B cell (primary cell): ENCODE measurements at regions not wholly inside any gene's neighbourhood (a gene's known extent, or its start where the extent isn't known, plus 50 kb on each side); places are given as distances from the start of the nearest gene placed in this dataset.

Source experiments
- ATAC-seq: fragments of 200-7000 bp; cut with Tn5 transposase; one replicate; pipeline ENCODE4 v1.10.0; 2021; ENCODE audit warnings: low read depth, mild to moderate bottlenecking, moderate number of reproducible peaks, moderate library complexity
- CTCF ChIA-PET: fragments of 350-600 bp; sonication (Branson Sonifier 250); formaldehyde crosslinking; loops from one replicate; lab custom pipeline; 2021; ENCODE audit warnings: antibody characterized with exemption, inconsistent platforms; lab: Charles Lee
- POLR2A ChIA-PET: fragments of 350-600 bp; sonication (Branson Sonifier 250); formaldehyde crosslinking; loops from one replicate; lab custom pipeline; 2021; ENCODE audit warnings: antibody characterized with exemption; lab: Charles Lee
- DNase-seq: peaks from one replicate; pipeline ENCODE4 v3.0.0; 2013
- H2AFZ ChIP-seq: 2 replicates; pipeline ENCODE4 v1.6.1; 2012; ENCODE audit warnings: mild to moderate bottlenecking, low read depth, low read length; ENCODE audit not compliant: insufficient read depth, poor library complexity, severe bottlenecking
- H3K27ac ChIP-seq, 2 donors: 1 replicate in 1 of 2; 2 replicates in 1 of 2; pipeline ENCODE4 v1.5.1; 2012 to 2013; ENCODE audit warnings: low read length in 2 of 2, mild to moderate bottlenecking in 2 of 2, moderate library complexity in 1 of 2
- H3K27me3 ChIP-seq, 4 experiments: fragments of 200-600 bp in 1 of 4; sonication (generic) in 1 of 4; replicated peaks in 1 of 4; 1 replicate in 2 of 4; 2 replicates in 2 of 4; pipeline versions ENCODE4 v1.6.1 to v1.7.0; 2013 to 2016; ENCODE audit warnings: low read length in 3 of 4, mild to moderate bottlenecking in 2 of 4, mixed read lengths in 1 of 4, moderate library complexity in 1 of 4; ENCODE audit not compliant: insufficient read depth in 4 of 4, control insufficient read depth in 3 of 4; ENCODE audit errors: control extremely low read depth in 1 of 4
- H3K36me3 ChIP-seq, 2 experiments: replicated peaks in 1 of 2; 1 replicate in 1 of 2; 2 replicates in 1 of 2; pipeline versions ENCODE4 v1.6.1 to v1.7.1; 2013; ENCODE audit warnings: low read length in 1 of 2; ENCODE audit not compliant: insufficient read depth in 2 of 2, control insufficient read depth in 1 of 2; ENCODE audit errors: control extremely low read depth in 1 of 2, extremely low read depth in 1 of 2
- H3K4me1 ChIP-seq, 2 donors: fragments of 200-600 bp in 1 of 2; sonication (generic) in 1 of 2; 1 replicate in 1 of 2; 2 replicates in 1 of 2; pipeline versions ENCODE4 v1.5.1 to v1.6.1; 2013 to 2017; ENCODE audit warnings: low read length in 2 of 2; ENCODE audit not compliant: control insufficient read depth in 2 of 2, insufficient read depth in 2 of 2
- H3K4me2 ChIP-seq: replicated peaks from 2 replicates; pipeline ENCODE3; 2012; ENCODE audit warnings: mild to moderate bottlenecking, low read depth, low read length; ENCODE audit not compliant: poor library complexity, severe bottlenecking
- H3K4me3 ChIP-seq, 5 experiments: fragments of 200-600 bp in 1 of 5; sonication (generic) in 1 of 5; 1 replicate in 3 of 5; 2 replicates in 2 of 5; pipeline versions ENCODE4 v1.5.1 to v1.7.0; 2011 to 2016; ENCODE audit warnings: low read length in 4 of 5, mild to moderate bottlenecking in 4 of 5, low read depth in 2 of 5, control low read depth in 1 of 5, moderate library complexity in 1 of 5; ENCODE audit not compliant: insufficient read depth in 1 of 5; ENCODE audit errors: control extremely low read depth in 1 of 5, extremely low read depth in 1 of 5
- H3K79me2 ChIP-seq: fragments of 200-600 bp; sonication (generic); one replicate; pipeline ENCODE4 v1.6.0; 2016; ENCODE audit warnings: low read length; ENCODE audit not compliant: control insufficient read depth, insufficient read depth
- H3K9ac ChIP-seq: fragments of 200-600 bp; sonication (generic); 2 replicates; pipeline ENCODE4 v1.6.1; 2017; ENCODE audit warnings: mild to moderate bottlenecking, low read length, moderate library complexity
- H3K9me3 ChIP-seq, 3 donors: one replicate each; pipeline versions ENCODE4 v1.6.1 to v1.7.1; 2013; ENCODE audit warnings: low read length in 2 of 3; ENCODE audit not compliant: control insufficient read depth in 2 of 3, insufficient read depth in 1 of 3; ENCODE audit errors: control extremely low read depth in 1 of 3
- H4K20me1 ChIP-seq: 2 replicates; pipeline ENCODE4 v1.6.0; 2012; ENCODE audit warnings: mild to moderate bottlenecking, low read length; ENCODE audit not compliant: insufficient read depth, control insufficient read depth, poor library complexity, severe bottlenecking
- H3K27ac Mint-ChIP-seq: one replicate; pipeline ENCODE4 v1.8.0; 2021; ENCODE audit warnings: mixed read lengths
- H3K27me3 Mint-ChIP-seq: one replicate; pipeline ENCODE4 v1.8.0; 2021; ENCODE audit warnings: mixed read lengths
- H3K4me1 Mint-ChIP-seq: one replicate; pipeline ENCODE4 v1.8.0; 2021; ENCODE audit warnings: mixed read lengths
- H3K4me3 Mint-ChIP-seq: one replicate; pipeline ENCODE4 v1.8.0; 2021; ENCODE audit warnings: mixed read lengths
- H3K9me3 Mint-ChIP-seq: one replicate; pipeline ENCODE4 v1.8.0; 2022; ENCODE audit warnings: mixed read lengths; ENCODE audit not compliant: insufficient read depth
- CTCF ChIP-seq: fragments of 200-600 bp; IDR thresholded peaks from one replicate; pipeline ENCODE4 v1.8.0; 2022; ENCODE audit warnings: antibody characterized with exemption, mild to moderate bottlenecking
- EZH2 ChIP-seq: IDR thresholded peaks from 2 replicates; pipeline ENCODE4 v1.6.1; 2012; ENCODE audit warnings: borderline replicate concordance, low read depth, mild to moderate bottlenecking, moderate library complexity, low read length; ENCODE audit not compliant: insufficient read depth, poor library complexity, severe bottlenecking
- WGBS: methylation state at CpG from one replicate; pipeline ENCODE4 v1.1.5; 2013; ENCODE audit warnings: missing lambda C conversion rate; ENCODE audit not compliant: insufficient coverage; 5-methylcytosine and 5-hydroxymethylcytosine counted together
- intact Hi-C: fragments of 100-400 bp; cut with micrococcal nuclease; formaldehyde crosslinking; loops from one replicate; pipeline ENCODE4 v1.10.0; 2022

- 100% methylated on average over 1 of the region's 3 CpGs for WGBS
- no peak overlapping the region for H3K4me3 ChIP-seq
- Mint-ChIP-seq H3K4me1 (peaks cover 12% of the 10 kb centered on the region), H3K27me3 (no peaks in the 10 kb centered on the region), H3K9me3 (no peaks in the 10 kb centered on the region), H3K4me3 (no peak overlapping the region), H3K27ac (no peak overlapping the region)
- H3K9me3 ChIP-seq: peaks cover 0 to 2% (median 0%) of the 10 kb centered on the region in 3 donors
- no peaks in the 10 kb centered on the region for H3K27me3 ChIP-seq
- no peak overlapping the region for H3K27ac ChIP-seq
- DNase-seq: no peak
- H3K4me2 ChIP-seq: no peak overlapping the region
- no peaks in the 10 kb centered on the region for H3K36me3 ChIP-seq
- ATAC-seq: no peak
- H3K9ac ChIP-seq: no peak overlapping the region
- no peak for TF ChIP-seq EZH2
- no peak for TF ChIP-seq CTCF
- H4K20me1 ChIP-seq: no peaks in the 10 kb centered on the region
- no peaks in the 10 kb centered on the region for H3K4me1 ChIP-seq
- H3K79me2 ChIP-seq: no peaks in the 10 kb centered on the region
- H2AFZ ChIP-seq: no peak overlapping the region
- intact Hi-C loops: no loop called here
- ChIA-PET CTCF (no interaction called here), POLR2A (no interaction called here)
Measured at GRCh38 chr18:51998711-51999110, 341.3 kb upstream of the DCC start.

- Mint-ChIP-seq H3K9me3 (no peaks in the 10 kb centered on the region), H3K27ac (no peak overlapping the region), H3K4me1 (peaks cover 12% of the 10 kb centered on the region), H3K4me3 (no peak overlapping the region), H3K27me3 (no peaks in the 10 kb centered on the region)
- Histone ChIP-seq H3K27me3 (no peaks in the 10 kb centered on the region), H2AFZ (no peak overlapping the region), H3K27ac (no peak overlapping the region), H3K4me2 (no peak overlapping the region), H3K4me3 (no peak overlapping the region), H3K9ac (no peak overlapping the region), H4K20me1 (no peaks in the 10 kb centered on the region), H3K36me3 (no peaks in the 10 kb centered on the region), H3K79me2 (no peaks in the 10 kb centered on the region), H3K9me3 (peaks cover 0 to 2% (median 0%) of the 10 kb centered on the region in 3 donors), H3K4me1 (no peaks in the 10 kb centered on the region)
- 60% methylated on average over 1 of the region's 2 CpGs for WGBS
- intact Hi-C loops: no loop called here
- ChIA-PET POLR2A (no interaction called here), CTCF (no interaction called here)
- no peak for TF ChIP-seq CTCF
- TF ChIP-seq EZH2: no peak
- ATAC-seq (no peak), DNase-seq (no peak)
Measured at GRCh38 chr18:51999351-51999750, 340.6 kb upstream of the DCC start.
